GM12864 (cell line): ENCODE measurements at regions not wholly inside any gene's neighbourhood (a gene's known extent, or its start where the extent isn't known, plus 50 kb on each side); places are given as distances from the start of the nearest gene placed in this dataset.

ENCODE experiments used
- DNase-seq: peaks from one replicate; pipeline ENCODE4 v3.0.0-alpha.2; 2011; ENCODE audit warnings: low read depth
- H3K4me3 ChIP-seq: 2 replicates; pipeline ENCODE4 v1.5.1; 2011; ENCODE audit warnings: mild to moderate bottlenecking, low read depth, low read length, control low read depth
- CTCF ChIP-seq: IDR thresholded peaks from 2 replicates; pipeline ENCODE4 v1.5.1; 2011; ENCODE audit warnings: low read depth, mild to moderate bottlenecking, moderate library complexity, low read length, control low read depth, inconsistent platforms; ENCODE audit errors: missing control alignments

DNA sequence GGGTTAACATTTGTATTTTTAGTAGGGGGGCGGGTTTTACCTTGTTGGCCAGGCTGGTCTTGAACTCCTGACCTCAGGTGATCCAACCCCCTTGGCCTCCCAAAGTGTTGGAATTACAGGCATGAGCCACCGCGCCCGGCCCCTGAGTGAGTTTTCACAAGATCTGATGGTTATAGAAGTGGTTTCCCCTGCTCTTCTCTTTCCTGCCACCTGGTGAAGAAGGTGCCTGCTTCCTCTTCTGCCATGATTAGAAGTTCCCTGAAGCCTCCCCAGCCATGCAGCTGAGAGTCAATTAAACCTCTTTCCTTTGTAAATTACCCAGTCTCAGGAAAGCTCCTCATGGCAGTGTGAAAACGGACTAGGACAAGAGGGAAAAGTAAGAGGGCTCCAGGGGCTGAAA, 259.1 kb upstream of the PLET1 start:
- TF ChIP-seq CTCF: no peak
- DNase-seq: no peak
- no peak overlapping the region for H3K4me3 ChIP-seq

- DNase-seq: no peak
- no peak overlapping the region for H3K4me3 ChIP-seq
- no peak for TF ChIP-seq CTCF
Observed at GRCh38 chr11:112520354-112520753, 259.7 kb upstream of the PLET1 start.

DNA sequence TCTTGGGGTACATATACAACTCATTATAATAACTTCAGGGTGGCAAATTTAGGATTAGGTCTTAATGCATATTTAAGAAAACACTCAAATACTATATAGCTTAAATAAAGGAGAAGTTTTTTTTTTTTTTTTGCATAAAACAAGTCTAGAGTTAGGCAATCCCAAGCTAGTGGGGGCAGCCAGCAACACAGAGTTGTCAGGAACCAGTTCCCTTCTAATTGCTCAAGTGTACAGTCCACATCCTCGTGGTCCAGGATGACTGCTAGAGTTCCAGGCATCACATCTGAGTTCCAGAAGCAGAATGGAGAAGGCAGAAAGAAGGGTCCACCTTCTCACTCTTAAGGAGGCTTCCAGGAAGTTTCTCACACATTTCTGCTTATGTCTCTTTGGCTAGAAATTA, 261.9 kb upstream of the PLET1 start:
- no peak for TF ChIP-seq CTCF
- H3K4me3 ChIP-seq: no peak overlapping the region
- no peak for DNase-seq

- no peak for TF ChIP-seq CTCF
- no peak for DNase-seq
- no peak overlapping the region for H3K4me3 ChIP-seq
Observed at GRCh38 chr11:112523031-112523430, 262.4 kb upstream of the PLET1 start.

DNA sequence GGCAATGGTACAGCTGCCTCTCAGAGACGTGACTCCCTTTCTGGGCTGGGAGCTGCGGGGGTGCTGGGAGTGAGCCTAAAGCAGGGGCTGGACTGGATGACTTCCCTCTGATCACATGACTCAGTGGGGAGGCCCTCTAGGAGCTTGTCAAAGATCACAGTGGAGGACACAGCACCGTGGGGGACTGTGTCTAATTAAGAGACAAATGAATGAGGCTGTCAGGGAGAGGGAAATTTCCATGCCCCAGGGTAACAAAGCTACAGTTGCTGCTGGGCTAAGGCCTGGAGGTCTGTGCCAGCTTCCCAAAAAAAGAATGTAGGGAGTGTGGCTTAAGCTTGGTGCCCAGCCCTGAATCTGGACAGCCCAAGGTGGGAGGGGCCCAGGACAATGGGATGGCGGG, 262.8 kb upstream of the PLET1 start:
- H3K4me3 ChIP-seq: no peak overlapping the region
- no peak for TF ChIP-seq CTCF
- no peak for DNase-seq

DNA sequence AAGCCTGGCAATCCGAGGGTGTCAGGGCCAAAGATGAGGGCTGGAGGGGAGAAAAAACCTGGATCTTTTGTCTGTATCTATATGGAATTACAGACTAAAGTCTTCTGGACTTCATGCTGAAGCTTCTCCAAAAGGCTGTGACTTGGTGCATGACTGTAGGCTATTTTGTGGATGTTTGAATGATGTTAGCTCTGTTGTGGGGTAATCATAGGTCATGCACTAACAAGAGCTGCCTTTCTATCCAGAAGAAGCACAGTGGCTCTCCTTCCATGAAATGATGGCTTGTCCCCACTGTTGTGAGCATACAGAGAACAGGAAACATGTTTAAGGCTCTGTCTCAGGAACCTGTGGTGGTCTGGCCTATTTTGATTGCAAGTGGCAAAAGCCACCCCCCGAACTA, 263.3 kb upstream of the PLET1 start:
- no peak overlapping the region for H3K4me3 ChIP-seq
- TF ChIP-seq CTCF: no peak
- no peak for DNase-seq

GRCh38 chr11:112524798-112525197, 264.1 kb upstream of the PLET1 start:
- TF ChIP-seq CTCF: no peak
- no peak for DNase-seq
- H3K4me3 ChIP-seq: no peak overlapping the region
